Lower lobe of right lung (tissue), 2 donors: ENCODE measurements at regions not wholly inside any gene's neighbourhood (a gene's known extent, or its start where the extent isn't known, plus 50 kb on each side); places are given as distances from the start of the nearest gene placed in this dataset.

Experiments used
- ATAC-seq, 2 donors: fragments of 200-7000 bp; cut with Tn5 transposase; one replicate each; pipeline ENCODE4 v1.9.1; 2020 to 2022; ENCODE audit warnings: mild to moderate bottlenecking in 2 of 2, moderate library complexity in 2 of 2
- DNase-seq: peaks from one replicate; pipeline ENCODE4 v3.0.0-alpha.2; 2020
- H3K27ac ChIP-seq: fragments of 200-600 bp; one replicate; pipeline ENCODE4 v1.8.0; 2022
- H3K27me3 ChIP-seq: fragments of 200-600 bp; one replicate; pipeline ENCODE4 v1.8.0; 2022; ENCODE audit warnings: low read depth
- H3K36me3 ChIP-seq: fragments of 200-600 bp; one replicate; pipeline ENCODE4 v1.8.0; 2022; ENCODE audit warnings: mild to moderate bottlenecking
- H3K4me1 ChIP-seq: fragments of 200-600 bp; one replicate; pipeline ENCODE4 v1.8.0; 2022
- H3K4me3 ChIP-seq: fragments of 200-600 bp; one replicate; pipeline ENCODE4 v1.8.0; 2022; ENCODE audit warnings: mild to moderate bottlenecking
- H3K9me3 ChIP-seq: fragments of 200-600 bp; one replicate; pipeline ENCODE4 v1.8.0; 2022
- intact Hi-C: fragments of 100-400 bp; cut with DNase I; formaldehyde crosslinking; loops from one replicate; pipeline ENCODE4 v1.11.0; 2022
- TF ChIP-seq, protein P1 (sequence below): fragments of 200-600 bp; IDR thresholded peaks from one replicate; pipeline ENCODE4 v1.8.0; 2022; ENCODE audit warnings: antibody characterized with exemption, mild to moderate bottlenecking
- donor health status: DM: no; HTN: yes; CAD: no; lungs with severe emphysema.

DNA sequence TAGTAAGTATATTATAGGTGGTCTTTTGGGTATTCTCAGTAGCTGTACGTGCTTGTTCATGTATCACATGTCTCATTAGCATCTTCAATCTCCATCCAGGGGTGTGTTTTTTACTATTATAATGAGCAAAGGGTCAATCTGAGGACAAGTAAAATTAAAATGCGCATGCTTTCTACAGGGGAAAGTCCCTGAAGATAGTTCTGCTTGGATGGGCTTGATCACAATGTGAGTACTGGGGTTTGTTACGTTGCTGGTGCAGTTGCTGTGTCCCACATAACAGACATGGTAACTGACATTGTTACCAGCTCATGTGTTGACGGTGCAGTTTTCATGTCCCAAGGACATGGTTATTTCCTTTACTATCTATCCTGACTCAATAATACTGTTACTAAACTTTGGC is 65.9 kb downstream of the UCHL1 start:
- ATAC-seq = no peak
- no peak overlapping the region for H3K27ac ChIP-seq

DNA sequence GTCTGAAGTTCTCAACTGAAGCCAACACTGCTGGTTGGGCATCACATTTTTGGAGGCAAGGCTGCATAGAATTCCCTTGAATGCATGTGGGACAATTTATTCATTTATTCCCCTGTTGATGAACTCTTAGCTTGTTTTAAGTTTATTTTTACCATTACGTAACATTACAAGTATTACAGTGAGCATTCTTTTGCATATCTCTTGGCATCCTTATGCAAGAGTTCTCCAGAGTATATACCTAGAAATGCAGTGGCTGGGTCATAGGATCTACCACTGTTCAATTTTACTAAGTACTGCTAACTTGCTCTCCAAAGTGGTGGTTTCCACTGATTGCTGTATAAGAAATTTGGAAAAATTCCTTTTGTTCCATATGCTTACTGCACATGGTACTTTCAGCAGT is 66.5 kb downstream of the UCHL1 start:
- H3K27ac ChIP-seq = no peak overlapping the region
- no peak overlapping the region for H3K4me3 ChIP-seq
- intact Hi-C loops = no loop called here
- TF ChIP-seq, protein P1, sequence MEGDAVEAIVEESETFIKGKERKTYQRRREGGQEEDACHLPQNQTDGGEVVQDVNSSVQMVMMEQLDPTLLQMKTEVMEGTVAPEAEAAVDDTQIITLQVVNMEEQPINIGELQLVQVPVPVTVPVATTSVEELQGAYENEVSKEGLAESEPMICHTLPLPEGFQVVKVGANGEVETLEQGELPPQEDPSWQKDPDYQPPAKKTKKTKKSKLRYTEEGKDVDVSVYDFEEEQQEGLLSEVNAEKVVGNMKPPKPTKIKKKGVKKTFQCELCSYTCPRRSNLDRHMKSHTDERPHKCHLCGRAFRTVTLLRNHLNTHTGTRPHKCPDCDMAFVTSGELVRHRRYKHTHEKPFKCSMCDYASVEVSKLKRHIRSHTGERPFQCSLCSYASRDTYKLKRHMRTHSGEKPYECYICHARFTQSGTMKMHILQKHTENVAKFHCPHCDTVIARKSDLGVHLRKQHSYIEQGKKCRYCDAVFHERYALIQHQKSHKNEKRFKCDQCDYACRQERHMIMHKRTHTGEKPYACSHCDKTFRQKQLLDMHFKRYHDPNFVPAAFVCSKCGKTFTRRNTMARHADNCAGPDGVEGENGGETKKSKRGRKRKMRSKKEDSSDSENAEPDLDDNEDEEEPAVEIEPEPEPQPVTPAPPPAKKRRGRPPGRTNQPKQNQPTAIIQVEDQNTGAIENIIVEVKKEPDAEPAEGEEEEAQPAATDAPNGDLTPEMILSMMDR = no peak
- DNase-seq (no peak), ATAC-seq (no peak)
- no peaks in the 10 kb centered on the region for H3K9me3 ChIP-seq
- no peaks in the 10 kb centered on the region for H3K27me3 ChIP-seq
- H3K36me3 ChIP-seq = no peaks in the 10 kb centered on the region
- H3K4me1 ChIP-seq = no peaks in the 10 kb centered on the region

More for the DNA sequence above, 65.9 kb downstream of the UCHL1 start:
- DNase-seq = no peak
- Histone ChIP-seq H3K4me1 (no peaks in the 10 kb centered on the region), H3K9me3 (no peaks in the 10 kb centered on the region), H3K4me3 (no peak overlapping the region), H3K27me3 (no peaks in the 10 kb centered on the region), H3K36me3 (no peaks in the 10 kb centered on the region)
- intact Hi-C loops = no loop called here
- TF ChIP-seq, protein P1 = no peak

DNA sequence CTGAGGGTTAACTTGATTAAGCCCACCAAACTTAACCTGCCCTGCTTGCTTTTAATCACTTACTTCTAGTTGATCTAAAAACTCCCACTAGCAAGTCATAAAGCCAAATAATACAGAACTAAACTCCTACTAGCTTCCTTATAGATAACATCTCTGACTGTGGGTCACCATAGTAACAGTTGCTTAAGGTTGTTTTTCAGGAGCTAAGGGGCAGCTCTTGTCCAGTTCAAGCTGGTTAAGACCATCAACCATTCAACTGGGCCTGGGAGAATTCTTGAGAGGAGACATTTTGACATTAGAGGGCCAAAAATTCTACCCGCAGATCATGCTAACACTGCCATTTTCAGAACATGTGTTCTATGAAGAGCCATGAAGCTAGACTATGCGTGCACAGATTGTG is 67.0 kb downstream of the UCHL1 start:
- H3K4me1 ChIP-seq = no peaks in the 10 kb centered on the region
- intact Hi-C loops = no loop called here
- H3K27ac ChIP-seq = no peak overlapping the region
- H3K36me3 ChIP-seq = no peaks in the 10 kb centered on the region
- no peak for ATAC-seq
- H3K9me3 ChIP-seq = no peaks in the 10 kb centered on the region
- H3K27me3 ChIP-seq = no peaks in the 10 kb centered on the region
- TF ChIP-seq, protein P1 = no peak
- no peak overlapping the region for H3K4me3 ChIP-seq
- DNase-seq = no peak

DNA sequence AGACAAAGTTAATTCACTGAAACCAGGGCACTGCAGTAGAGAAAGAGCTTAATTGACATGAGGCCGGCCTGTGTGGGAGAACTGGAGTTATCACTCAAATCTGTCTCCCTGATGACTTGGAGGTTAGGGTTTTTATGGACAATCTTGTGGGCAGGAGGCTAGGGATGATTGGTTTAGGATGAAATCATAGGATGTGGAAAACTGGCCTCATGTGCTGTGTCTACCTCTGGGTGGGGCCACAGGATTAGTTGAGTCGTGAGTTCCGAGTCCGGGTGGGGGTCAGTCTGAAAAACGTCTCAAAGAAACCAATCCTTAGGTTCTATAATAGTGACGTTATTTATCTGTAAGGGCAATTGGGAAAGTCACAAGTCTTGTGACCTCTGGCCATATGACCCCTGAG is 68.1 kb downstream of the UCHL1 start:
- H3K4me3 ChIP-seq = no peak overlapping the region
- H3K4me1 ChIP-seq = no peaks in the 10 kb centered on the region
- H3K27ac ChIP-seq = no peak overlapping the region
- ATAC-seq (no peak), DNase-seq (no peak)
- TF ChIP-seq, protein P1 = no peak
- H3K9me3 ChIP-seq = no peaks in the 10 kb centered on the region
- intact Hi-C loops = no loop called here
- H3K27me3 ChIP-seq = no peaks in the 10 kb centered on the region
- H3K36me3 ChIP-seq = no peaks in the 10 kb centered on the region

DNA sequence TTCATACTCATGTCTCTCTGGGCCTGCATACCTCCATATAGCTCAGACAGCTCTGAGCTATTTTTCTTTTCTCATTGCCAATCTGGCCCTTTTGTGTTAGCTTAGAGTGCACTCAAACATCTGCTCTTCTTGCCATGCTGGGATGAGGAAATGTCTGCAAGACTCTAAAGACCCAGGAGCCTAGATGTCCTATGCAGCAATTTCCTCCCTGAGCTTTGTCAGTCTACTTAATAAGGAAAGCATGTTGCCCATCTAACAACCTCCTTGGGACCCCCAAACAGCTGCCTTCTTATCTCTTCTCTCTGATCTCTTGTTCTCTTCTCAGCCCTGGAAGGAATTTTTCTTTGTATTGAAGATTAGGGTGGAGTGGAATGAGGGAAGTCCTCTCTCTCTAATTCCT is 69.2 kb downstream of the UCHL1 start:
- Histone ChIP-seq H3K27ac (no peak overlapping the region), H3K4me3 (no peak overlapping the region), H3K4me1 (no peaks in the 10 kb centered on the region), H3K9me3 (no peaks in the 10 kb centered on the region), H3K27me3 (no peaks in the 10 kb centered on the region), H3K36me3 (no peaks in the 10 kb centered on the region)
- no peak for ATAC-seq
- DNase-seq = no peak
- intact Hi-C loops = no loop called here
- TF ChIP-seq, protein P1 = no peak

DNA sequence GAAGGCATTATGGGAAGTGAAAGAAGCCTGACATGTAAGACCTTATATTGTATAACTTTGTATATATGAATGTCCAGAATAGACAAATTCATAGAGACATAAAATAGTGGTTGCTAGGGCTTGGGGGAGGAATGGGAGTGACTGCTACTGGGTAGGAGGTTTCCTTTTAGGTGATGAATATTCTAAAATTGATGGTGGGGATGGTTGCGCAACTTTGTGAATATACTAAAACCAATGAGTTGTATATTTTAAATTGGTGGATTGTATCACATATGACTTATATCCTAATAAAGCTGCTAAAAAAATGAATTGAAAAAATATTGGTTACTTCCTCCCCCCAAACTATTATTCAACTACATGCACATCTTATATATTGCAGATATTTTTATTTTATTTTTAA is 70.0 kb downstream of the UCHL1 start:
- TF ChIP-seq, protein P1 = no peak
- intact Hi-C loops = no loop called here
- no peaks in the 10 kb centered on the region for H3K9me3 ChIP-seq
- no peaks in the 10 kb centered on the region for H3K36me3 ChIP-seq
- H3K4me3 ChIP-seq = no peak overlapping the region
- no peaks in the 10 kb centered on the region for H3K27me3 ChIP-seq
- DNase-seq (no peak), ATAC-seq (no peak)
- no peak overlapping the region for H3K27ac ChIP-seq
- peaks cover 6% of the 10 kb centered on the region for H3K4me1 ChIP-seq
